Endothelial cell of umbilical vein (primary cell): ENCODE measurements at regions not wholly inside any gene's neighbourhood (a gene's known extent, or its start where the extent isn't known, plus 50 kb on each side); places are given as distances from the start of the nearest gene placed in this dataset.

ENCODE experiments used
- BruUV-seq: library from RNA; stranded (reverse); fragments of 400-500 nt; replicated peaks from 2 replicates; lab custom pipeline; 2021; lab: Mats Ljungman, UMichigan
- CTCF ChIA-PET: fragments of 300-600, 350-600 bp; sonication (Branson Sonifier 250); formaldehyde crosslinking; loops from one replicate; lab custom pipeline; 2021; ENCODE audit warnings: antibody characterized with exemption, inconsistent platforms; lab: Charles Lee
- POLR2A ChIA-PET: fragments of 300-600, 350-600 bp; sonication (Branson Sonifier 250); formaldehyde crosslinking; loops from one replicate; lab custom pipeline; 2021; ENCODE audit warnings: antibody characterized with exemption, inconsistent platforms; lab: Charles Lee
- DNase-seq: peaks from one replicate; pipeline ENCODE4 v3.0.0-alpha.2; 2011; ENCODE audit warnings: low read depth, low spot score
- FAIRE-seq: peaks from 2 replicates; lab custom pipeline; 2011; peaks lifted over from hg19 to GRCh38; lab: Jason Lieb, UNC
- H2AFZ ChIP-seq: 2 replicates; pipeline ENCODE4 v1.6.0; 2012; ENCODE audit warnings: low read depth, low read length, control low read depth, inconsistent platforms
- H3K27ac ChIP-seq: 2 replicates; pipeline ENCODE4 v1.5.1; 2011; ENCODE audit warnings: low read depth, mild to moderate bottlenecking, control low read depth, low read length, moderate library complexity; ENCODE audit not compliant: insufficient read depth
- H3K27me3 ChIP-seq, 2 experiments: 2 replicates each; pipeline versions ENCODE4 v1.6.0 to v1.6.1; 2011; ENCODE audit warnings: low read length in 2 of 2, mixed read lengths in 1 of 2; ENCODE audit not compliant: control insufficient read depth in 2 of 2, insufficient read depth in 2 of 2
- H3K36me3 ChIP-seq, 2 experiments: 2 replicates in 1 of 2; 3 replicates in 1 of 2; pipeline ENCODE4 v1.5.1; 2011; ENCODE audit warnings: low read length in 2 of 2, mild to moderate bottlenecking in 1 of 2, moderate library complexity in 1 of 2; ENCODE audit not compliant: control insufficient read depth in 2 of 2, insufficient read depth in 2 of 2; ENCODE audit errors: extremely low read depth in 1 of 2
- H3K4me1 ChIP-seq: 3 replicates; pipeline ENCODE4 v1.5.1; 2011; ENCODE audit warnings: mild to moderate bottlenecking, low read length; ENCODE audit not compliant: control insufficient read depth, insufficient read depth; ENCODE audit errors: extremely low read depth
- H3K4me2 ChIP-seq: 2 replicates; pipeline ENCODE4 v1.6.1; 2011; ENCODE audit warnings: low read length, control low read depth, mixed read lengths; ENCODE audit not compliant: insufficient read depth
- H3K4me3 ChIP-seq, 3 experiments: fragments of 200-600 bp in 1 of 3; sonication (generic), shearing (Covaris generic) in 1 of 3; replicated peaks in 1 of 3; 2 replicates each; pipeline ENCODE4 v1.5.1; 2011 to 2016; ENCODE audit warnings: control low read depth in 3 of 3, low read length in 3 of 3, mild to moderate bottlenecking in 2 of 3, inconsistent platforms in 1 of 3, low read depth in 1 of 3, moderate library complexity in 1 of 3; ENCODE audit not compliant: insufficient read depth in 1 of 3
- H3K79me2 ChIP-seq: 2 replicates; pipeline ENCODE4 v1.6.0; 2012; ENCODE audit warnings: low read length, inconsistent platforms; ENCODE audit not compliant: control insufficient read depth, insufficient read depth
- H3K9ac ChIP-seq: replicated peaks from 2 replicates; pipeline ENCODE3; 2011; ENCODE audit warnings: low read length, control low read depth; ENCODE audit not compliant: insufficient read depth; ENCODE audit errors: extremely low read depth
- H3K9me1 ChIP-seq: replicated peaks from 3 replicates; pipeline ENCODE4 v1.6.0; 2011; ENCODE audit warnings: mild to moderate bottlenecking, low read length; ENCODE audit not compliant: control insufficient read depth, insufficient read depth; ENCODE audit errors: extremely low read depth
- H3K9me3 ChIP-seq: replicated peaks from 2 replicates; pipeline ENCODE4 v1.5.1; 2012; ENCODE audit warnings: low read length, inconsistent platforms; ENCODE audit not compliant: control insufficient read depth, insufficient read depth
- H4K20me1 ChIP-seq: replicated peaks from 2 replicates; pipeline ENCODE3; 2011; ENCODE audit warnings: mild to moderate bottlenecking, low read length; ENCODE audit not compliant: control insufficient read depth, insufficient read depth; ENCODE audit errors: extremely low read depth
- CTCF ChIP-seq, 2 donors: IDR thresholded peaks; 1 replicate in 1 of 2; 2 replicates in 1 of 2; pipeline ENCODE4 v1.5.1; 2011; ENCODE audit warnings: low read length in 2 of 2, mild to moderate bottlenecking in 2 of 2, moderate library complexity in 2 of 2, control low read depth in 1 of 2, inconsistent platforms in 1 of 2, low read depth in 1 of 2; ENCODE audit not compliant: insufficient read depth in 1 of 2; ENCODE audit errors: extremely low read depth in 1 of 2
- EZH2 ChIP-seq: IDR thresholded peaks from 2 replicates; pipeline ENCODE4 v1.6.1; 2012; ENCODE audit warnings: borderline replicate concordance, low read depth, mild to moderate bottlenecking, moderate library complexity, low read length, inconsistent platforms; ENCODE audit not compliant: severe bottlenecking
- FOS ChIP-seq: IDR thresholded peaks from 2 replicates; pipeline ENCODE4 v1.6.1; 2011; ENCODE audit warnings: mild to moderate bottlenecking, low read length, moderate library complexity, borderline replicate concordance; ENCODE audit not compliant: insufficient read depth
- GATA2 ChIP-seq: IDR thresholded peaks from 2 replicates; pipeline ENCODE4 v1.7.0; 2011; ENCODE audit warnings: low read depth, mild to moderate bottlenecking, moderate library complexity, mixed read lengths, low read length; ENCODE audit not compliant: insufficient read length, insufficient read depth
- JUN ChIP-seq: IDR thresholded peaks from 2 replicates; pipeline ENCODE4 v1.6.1; 2011; ENCODE audit warnings: borderline replicate concordance, low read depth; ENCODE audit not compliant: insufficient read length, insufficient read depth
- MYC ChIP-seq: IDR thresholded peaks from one replicate; pipeline ENCODE4 v1.6.1; 2011; ENCODE audit warnings: mild to moderate bottlenecking, low read depth, low read length
- POLR2A ChIP-seq: IDR thresholded peaks from 2 replicates; pipeline ENCODE4 v1.6.1; 2012; ENCODE audit warnings: low read depth, mild to moderate bottlenecking, control low read depth, low read length
- POLR2AphosphoS5 ChIP-seq: IDR thresholded peaks from 2 replicates; pipeline ENCODE4 v1.6.1; 2012; ENCODE audit warnings: low read depth, mild to moderate bottlenecking, control low read depth, low read length, moderate library complexity; ENCODE audit not compliant: insufficient read depth
- dilution Hi-C: fragments of 300-500 bp; cut with MboI; formaldehyde crosslinking; loops from one replicate; pipeline ENCODE4 v1.15.0; 2019; ENCODE audit warnings: low sequenced_read_pairs; ENCODE audit not compliant: extremely low pct_ligation_motif_present
- intact Hi-C: fragments of 100-400 bp; cut with micrococcal nuclease; formaldehyde crosslinking; loops from one replicate; pipeline ENCODE4 v1.10.0; 2022
- TF ChIP-seq, protein P1 (sequence below): IDR thresholded peaks from 2 replicates; pipeline ENCODE4 v1.6.1; 2011; ENCODE audit not compliant: insufficient read depth, insufficient read length

GRCh38 chr2:220811115-220811514, 761.0 kb downstream of the EPHA4 start:
- H3K4me3 ChIP-seq: no peak overlapping the region
- no peaks in the 10 kb centered on the region for H3K9me1 ChIP-seq
- no peak overlapping the region for H2AFZ ChIP-seq
- H3K36me3 ChIP-seq: no peaks in the 10 kb centered on the region
- H3K9ac ChIP-seq: no peak overlapping the region
- H3K9me3 ChIP-seq: no peaks in the 10 kb centered on the region
- POLR2A ChIA-PET: no interaction called here
- no peaks in the 10 kb centered on the region for H4K20me1 ChIP-seq
- no TSS peak for BruUV-seq
- H3K4me2 ChIP-seq: no peak overlapping the region
- TF ChIP-seq, protein P1, sequence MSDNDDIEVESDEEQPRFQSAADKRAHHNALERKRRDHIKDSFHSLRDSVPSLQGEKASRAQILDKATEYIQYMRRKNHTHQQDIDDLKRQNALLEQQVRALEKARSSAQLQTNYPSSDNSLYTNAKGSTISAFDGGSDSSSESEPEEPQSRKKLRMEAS: no peak
- TF ChIP-seq FOS: no peak
- TF ChIP-seq POLR2A: no peak
- TF ChIP-seq POLR2AphosphoS5: no peak
- no peak for TF ChIP-seq EZH2
- TF ChIP-seq CTCF (IDR thresholded peaks at IDR 0.05; ENCODE audit: extremely low read depth in 1 of 2, insufficient read depth in 1 of 2, low read depth in 1 of 2, low read length in 2 of 2): no peak
- no peak for TF ChIP-seq JUN
- TF ChIP-seq GATA2: no peak
- TF ChIP-seq MYC: no peak
- dilution Hi-C loops (no loop called here), intact Hi-C loops (no loop called here)
- FAIRE-seq (no peak), DNase-seq (no peak)
- CTCF ChIA-PET: no interaction called here
- H3K79me2 ChIP-seq: no peaks in the 10 kb centered on the region
- no peaks in the 10 kb centered on the region for H3K27me3 ChIP-seq
- no peak overlapping the region for H3K27ac ChIP-seq
- no peaks in the 10 kb centered on the region for H3K4me1 ChIP-seq
